Thyroid gland (tissue), 4 donors: ENCODE measurements at regions not wholly inside any gene's neighbourhood (a gene's known extent, or its start where the extent isn't known, plus 50 kb on each side); places are given as distances from the start of the nearest gene placed in this dataset.

Source experiments
- DNase-seq, 2 donors: peaks; one replicate each; pipeline ENCODE4 v3.0.0-alpha.2; 2019
- H3K27ac ChIP-seq, 3 donors: fragments of 200-600 bp; sonication (generic); 1 replicate in 2 of 3; 2 replicates in 1 of 3; pipeline ENCODE4 v1.5.1; 2016 to 2019; ENCODE audit warnings: mild to moderate bottlenecking in 1 of 3, moderate library complexity in 1 of 3
- H3K27me3 ChIP-seq: fragments of 200-600 bp; sonication (generic); one replicate; pipeline ENCODE4 v1.5.1; 2019
- H3K36me3 ChIP-seq, 2 donors: fragments of 200-600 bp; sonication (generic); one replicate each; pipeline ENCODE4 v1.5.1; 2016 to 2019
- H3K4me1 ChIP-seq, 2 donors: fragments of 200-600 bp; sonication (generic); one replicate each; pipeline ENCODE4 v1.5.1; 2017 to 2019
- H3K4me3 ChIP-seq, 3 donors: fragments of 200-600 bp; sonication (generic); replicated peaks in 1 of 3; 1 replicate in 2 of 3; 2 replicates in 1 of 3; pipeline ENCODE4 v1.5.1; 2016; ENCODE audit warnings: mild to moderate bottlenecking in 1 of 3
- H3K9me3 ChIP-seq: fragments of 200-600 bp; sonication (generic); one replicate; pipeline ENCODE4 v1.5.1; 2017
- CTCF ChIP-seq, 6 experiments: fragments of 200-600 bp in 3 of 6; fragments of 450-650 bp in 3 of 6; sonication (generic) in 3 of 6; IDR thresholded peaks; one replicate each; pipeline ENCODE4 v1.5.1; 2016 to 2019; ENCODE audit warnings: antibody characterized with exemption in 6 of 6, mild to moderate bottlenecking in 2 of 6, inconsistent platforms in 1 of 6, moderate library complexity in 1 of 6
- POLR2A ChIP-seq, 2 donors: fragments of 450-650 bp; IDR thresholded peaks; one replicate each; pipeline ENCODE4 v1.6.1; 2017; ENCODE audit warnings: antibody characterized with exemption in 2 of 2, mild to moderate bottlenecking in 2 of 2, moderate library complexity in 1 of 2
- WGBS, 2 donors: methylation state at CpG; one replicate each; pipeline ENCODE4 v1.1.5; 2017; 5-methylcytosine and 5-hydroxymethylcytosine counted together
- intact Hi-C: fragments of 100-400 bp; cut with DNase I; formaldehyde crosslinking; loops from one replicate; pipeline ENCODE4 v1.15.1; 2023

GRCh38 chr10:90665905-90666662, 191.8 kb downstream of the HTR7 start:
- H3K27me3 ChIP-seq, result no peaks in the 10 kb centered on the region
- intact Hi-C loops, result no loop called here
- no peak overlapping the region for H3K27ac ChIP-seq
- H3K9me3 ChIP-seq, result no peaks in the 10 kb centered on the region
- no peak overlapping the region for H3K4me3 ChIP-seq
- no peak for DNase-seq
- TF ChIP-seq POLR2A (IDR thresholded peaks at IDR 0.05), result no peak
- no peak for TF ChIP-seq CTCF (IDR thresholded peaks at IDR 0.05)
- 68 to 70% methylated on average over 8 of the region's 8 CpGs for WGBS, 2 donors
- no peaks in the 10 kb centered on the region for H3K36me3 ChIP-seq
- no peaks in the 10 kb centered on the region for H3K4me1 ChIP-seq

GRCh38 chr10:90674461-90674860, 183.4 kb downstream of the HTR7 start:
- no peak overlapping the region for H3K4me3 ChIP-seq
- 60 to 72% methylated on average over 1 of the region's 1 CpG for WGBS, 2 donors

GRCh38 chr10:90674928-90675327, 182.9 kb downstream of the HTR7 start:
- Histone ChIP-seq H3K27ac (no peak overlapping the region), H3K36me3 (no peaks in the 10 kb centered on the region), H3K9me3 (no peaks in the 10 kb centered on the region), H3K4me3 (no peak overlapping the region), H3K27me3 (no peaks in the 10 kb centered on the region), H3K4me1 (no peaks in the 10 kb centered on the region)
- intact Hi-C loops, result no loop called here
- WGBS, 2 donors, result 72 to 73% methylated on average over 5 of the region's 5 CpGs
- no peak for DNase-seq
- TF ChIP-seq CTCF (IDR thresholded peaks at IDR 0.05), result no peak
- no peak for TF ChIP-seq POLR2A (IDR thresholded peaks at IDR 0.05)

More at GRCh38 chr10:90674461-90674860, 183.4 kb downstream of the HTR7 start:
- intact Hi-C loops, result no loop called here
- H3K9me3 ChIP-seq, result no peaks in the 10 kb centered on the region
- H3K27me3 ChIP-seq, result no peaks in the 10 kb centered on the region
- no peak overlapping the region for H3K27ac ChIP-seq
- no peak for DNase-seq
- no peaks in the 10 kb centered on the region for H3K36me3 ChIP-seq
- H3K4me1 ChIP-seq, result no peaks in the 10 kb centered on the region
- TF ChIP-seq CTCF (IDR thresholded peaks at IDR 0.05), result no peak
- no peak for TF ChIP-seq POLR2A (IDR thresholded peaks at IDR 0.05)

- H3K27ac ChIP-seq, result no peak overlapping the region
- H3K27me3 ChIP-seq, result no peaks in the 10 kb centered on the region
- no peaks in the 10 kb centered on the region for H3K36me3 ChIP-seq
- no peaks in the 10 kb centered on the region for H3K4me1 ChIP-seq
- no peak overlapping the region for H3K4me3 ChIP-seq
- intact Hi-C loops, result no loop called here
- no peaks in the 10 kb centered on the region for H3K9me3 ChIP-seq
- 80 to 86% methylated on average over 2 of the region's 2 CpGs for WGBS, 2 donors
- TF ChIP-seq POLR2A (IDR thresholded peaks at IDR 0.05), result no peak
- no peak for TF ChIP-seq CTCF (IDR thresholded peaks at IDR 0.05)
- no peak for DNase-seq
Measured at GRCh38 chr10:90675621-90676020, 182.2 kb downstream of the HTR7 start.
